ENCODE measurements at regions not wholly inside any gene's neighbourhood (a gene's known extent, or its start where the extent isn't known, plus 50 kb on each side); places are given as distances from the start of the nearest gene placed in this dataset.

- TF ChIP-seq CTCF (IDR thresholded peaks at IDR 0.05) (no peak), EZH2 (IDR thresholded peaks at IDR 0.05; ENCODE audit: borderline replicate concordance, insufficient read depth, low read depth, low read length, poor library complexity, severe bottlenecking) (no peak)
These were observed 376.1 kb upstream of the TMEFF2 start for GRCh38 chr2:192570788-192571187.

Measured in B cell (primary cell).